Tibial nerve (tissue), 3 donors: ENCODE measurements at regions not wholly inside any gene's neighbourhood (a gene's known extent, or its start where the extent isn't known, plus 50 kb on each side); places are given as distances from the start of the nearest gene placed in this dataset.

Experiments used
- POLR2A ChIP-seq, 2 donors: fragments of 450-650 bp; IDR thresholded peaks; one replicate each; pipeline ENCODE4 v1.6.1; 2017; ENCODE audit warnings: antibody characterized with exemption in 2 of 2, mild to moderate bottlenecking in 2 of 2, moderate library complexity in 2 of 2
- TF ChIP-seq, protein P1 (sequence below), 5 experiments: fragments of 200-600 bp in 3 of 5; fragments of 450-650 bp in 2 of 5; sonication (generic) in 3 of 5; IDR thresholded peaks; one replicate each; pipeline ENCODE4 v1.5.1; 2016 to 2019; ENCODE audit warnings: antibody characterized with exemption in 5 of 5, mild to moderate bottlenecking in 3 of 5, moderate library complexity in 2 of 5

DNA sequence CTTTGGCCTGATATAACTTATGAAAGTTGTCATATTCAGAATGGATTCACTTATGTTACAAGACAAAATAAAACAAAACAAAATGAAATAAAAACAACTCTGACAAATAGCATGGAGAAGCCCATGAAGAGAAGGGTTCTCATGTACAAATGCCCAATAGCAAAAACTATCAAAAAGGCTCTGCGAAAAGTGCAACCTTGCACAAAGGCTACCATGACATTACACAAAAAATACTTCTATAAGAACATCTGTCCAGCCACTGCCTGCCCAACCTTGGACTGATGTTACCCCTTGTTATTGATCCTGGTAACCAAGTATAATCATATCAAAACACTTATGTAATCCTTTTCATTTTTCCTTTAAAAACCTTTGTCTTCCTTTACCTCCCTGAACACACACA, 213.0 kb downstream of the ATP23 start:
- TF ChIP-seq, protein P1, sequence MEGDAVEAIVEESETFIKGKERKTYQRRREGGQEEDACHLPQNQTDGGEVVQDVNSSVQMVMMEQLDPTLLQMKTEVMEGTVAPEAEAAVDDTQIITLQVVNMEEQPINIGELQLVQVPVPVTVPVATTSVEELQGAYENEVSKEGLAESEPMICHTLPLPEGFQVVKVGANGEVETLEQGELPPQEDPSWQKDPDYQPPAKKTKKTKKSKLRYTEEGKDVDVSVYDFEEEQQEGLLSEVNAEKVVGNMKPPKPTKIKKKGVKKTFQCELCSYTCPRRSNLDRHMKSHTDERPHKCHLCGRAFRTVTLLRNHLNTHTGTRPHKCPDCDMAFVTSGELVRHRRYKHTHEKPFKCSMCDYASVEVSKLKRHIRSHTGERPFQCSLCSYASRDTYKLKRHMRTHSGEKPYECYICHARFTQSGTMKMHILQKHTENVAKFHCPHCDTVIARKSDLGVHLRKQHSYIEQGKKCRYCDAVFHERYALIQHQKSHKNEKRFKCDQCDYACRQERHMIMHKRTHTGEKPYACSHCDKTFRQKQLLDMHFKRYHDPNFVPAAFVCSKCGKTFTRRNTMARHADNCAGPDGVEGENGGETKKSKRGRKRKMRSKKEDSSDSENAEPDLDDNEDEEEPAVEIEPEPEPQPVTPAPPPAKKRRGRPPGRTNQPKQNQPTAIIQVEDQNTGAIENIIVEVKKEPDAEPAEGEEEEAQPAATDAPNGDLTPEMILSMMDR (IDR thresholded peaks at IDR 0.05), result no peak
- no peak for TF ChIP-seq POLR2A (IDR thresholded peaks at IDR 0.05)
